Germinal center (tissue), 1 donor: ENCODE measurements at regions not wholly inside any gene's neighbourhood (a gene's known extent, or its start where the extent isn't known, plus 50 kb on each side); places are given as distances from the start of the nearest gene placed in this dataset.

Source experiments
- DNase-seq: peaks from one replicate; pipeline ENCODE4 v3.0.0; 2012; ENCODE audit warnings: mixed read lengths, low spot score

DNA sequence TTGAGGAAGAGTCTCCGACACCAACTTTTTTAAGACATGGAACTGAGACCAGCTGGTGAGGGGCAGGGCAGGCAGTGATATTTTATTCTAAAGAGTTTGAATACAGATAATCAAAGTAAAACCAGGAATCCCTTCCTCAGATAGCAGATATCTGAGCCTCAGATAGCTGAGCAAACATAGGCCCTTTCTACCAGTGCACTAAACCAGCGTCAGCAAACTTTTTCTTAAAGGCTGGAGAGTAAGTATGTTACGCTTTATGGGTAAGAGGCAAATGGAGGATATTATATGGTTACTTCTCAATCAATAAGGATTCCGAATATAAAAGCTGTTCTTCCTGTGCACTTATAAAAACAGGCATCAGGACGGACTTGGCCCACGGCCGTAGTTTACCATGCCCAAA, 73.9 kb downstream of the WNT5A start:
- no peak for DNase-seq

DNA sequence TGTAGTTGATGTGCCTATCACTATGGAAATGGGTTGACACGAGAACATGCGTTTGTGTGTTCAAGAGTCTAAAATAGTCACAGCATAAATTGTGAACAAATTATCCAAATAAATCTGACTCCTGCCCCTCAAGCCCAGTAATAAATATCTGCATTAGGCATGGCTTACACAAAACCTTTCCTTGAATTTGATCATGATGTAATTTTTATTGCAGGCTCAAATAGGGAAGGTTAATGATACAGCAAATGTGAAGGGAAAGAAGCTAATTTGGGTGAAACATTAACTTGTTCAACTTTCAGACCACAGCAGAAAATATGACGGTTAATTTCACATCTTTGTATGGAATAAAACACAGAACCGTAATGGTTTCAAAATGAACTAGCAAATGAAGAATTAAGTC, 74.6 kb downstream of the WNT5A start:
- no peak for DNase-seq

DNA sequence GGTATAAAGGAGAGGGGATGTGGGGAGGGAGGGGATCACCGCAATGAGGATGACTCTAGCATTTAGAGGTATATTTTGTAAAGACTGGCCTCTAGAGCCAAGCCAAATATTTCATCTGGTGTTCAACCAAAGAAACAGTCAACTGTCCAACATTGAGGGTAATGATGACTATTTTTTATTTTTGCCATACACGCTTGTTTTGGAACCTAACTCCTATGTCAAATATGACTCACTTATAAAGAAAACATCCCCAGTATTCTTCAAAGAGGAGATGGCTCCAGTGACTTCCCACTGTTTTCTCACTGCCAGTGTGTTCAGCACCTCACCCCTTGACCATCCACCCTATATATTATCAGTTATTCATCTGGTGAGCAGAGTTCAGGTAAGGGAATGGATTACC, 77.3 kb downstream of the WNT5A start:
- no peak for DNase-seq

DNA sequence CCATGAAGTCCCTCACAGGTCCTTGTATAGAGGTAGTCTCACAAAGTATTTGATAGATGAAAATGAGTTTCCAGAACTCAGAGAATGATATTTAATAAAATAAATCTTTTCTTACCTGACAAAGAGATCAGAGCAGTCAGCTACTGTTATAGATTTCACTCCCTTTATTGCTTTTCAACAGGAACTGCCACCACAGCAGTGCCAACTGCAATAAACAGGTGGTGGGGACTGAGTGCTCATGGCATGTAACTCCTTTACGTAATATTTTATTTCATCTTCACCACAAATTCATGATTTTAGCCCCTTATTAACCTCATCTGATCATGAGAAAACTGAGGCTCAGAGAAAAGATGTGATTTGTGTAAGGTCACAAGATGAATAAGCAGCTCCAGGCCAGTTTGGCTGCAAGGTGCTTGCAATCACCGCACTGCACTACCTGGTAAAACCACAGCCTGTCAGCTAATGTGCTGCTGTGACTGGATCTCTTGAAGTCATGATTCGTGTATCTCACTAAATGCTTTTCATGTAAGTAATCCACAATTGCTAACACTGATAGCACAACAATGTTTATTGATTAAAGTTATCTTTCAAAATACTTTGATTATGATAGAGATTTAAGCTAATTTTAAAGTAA, 78.8 kb downstream of the WNT5A start:
- no peak for DNase-seq

DNA sequence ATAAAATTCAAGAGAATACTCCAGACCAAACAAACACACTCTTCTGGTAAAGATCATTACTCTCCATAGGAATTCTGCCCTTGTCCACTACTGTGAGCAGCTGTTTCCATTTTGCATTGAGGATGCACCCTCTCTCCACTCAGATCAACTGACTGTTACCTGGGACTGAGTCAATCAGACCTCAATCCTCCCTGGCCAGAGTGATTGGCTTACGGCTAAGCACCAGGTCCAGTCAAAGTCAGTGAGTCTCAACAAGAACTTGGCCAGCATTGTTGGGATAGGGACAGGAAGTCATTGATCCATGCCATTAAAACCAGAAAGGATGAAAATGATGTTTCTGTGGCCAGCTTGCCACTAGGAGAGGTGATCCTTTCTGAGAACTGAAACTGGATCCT, 79.7 kb downstream of the WNT5A start:
- no peak for DNase-seq

DNA sequence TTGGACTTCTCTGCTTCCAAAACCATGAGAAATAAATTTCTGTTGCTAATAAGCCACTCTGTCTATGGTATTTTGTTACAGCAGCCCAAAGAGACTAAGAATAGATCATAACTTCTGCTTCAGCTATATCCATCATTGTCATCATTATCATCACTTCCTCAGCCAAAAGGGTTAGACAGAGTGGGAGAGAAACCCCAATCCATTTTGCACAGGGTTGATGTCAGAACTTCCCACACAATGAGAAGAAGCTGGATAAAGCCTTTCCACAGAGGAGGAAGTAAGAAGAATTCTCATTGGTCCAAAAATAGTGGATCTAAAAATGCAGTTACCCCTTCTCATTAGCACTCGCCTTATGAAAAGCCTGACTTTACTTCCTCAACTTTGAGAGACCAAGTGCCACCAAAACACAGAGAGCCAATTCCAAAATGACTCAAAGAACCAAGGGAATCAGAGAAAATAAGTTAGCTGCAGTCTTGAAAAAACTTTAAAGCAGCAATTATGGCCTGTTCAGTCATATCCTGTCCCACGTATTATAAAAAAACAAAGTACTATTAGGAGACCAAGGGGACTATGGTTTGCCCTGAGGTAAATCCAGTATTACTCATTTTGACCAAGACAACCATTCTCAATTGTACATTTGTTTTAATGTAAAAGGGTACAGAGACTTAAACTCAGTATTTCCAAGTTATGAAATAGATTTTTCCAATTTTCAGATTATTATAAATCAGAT, 80.2 kb downstream of the WNT5A start:
- no peak for DNase-seq

DNA sequence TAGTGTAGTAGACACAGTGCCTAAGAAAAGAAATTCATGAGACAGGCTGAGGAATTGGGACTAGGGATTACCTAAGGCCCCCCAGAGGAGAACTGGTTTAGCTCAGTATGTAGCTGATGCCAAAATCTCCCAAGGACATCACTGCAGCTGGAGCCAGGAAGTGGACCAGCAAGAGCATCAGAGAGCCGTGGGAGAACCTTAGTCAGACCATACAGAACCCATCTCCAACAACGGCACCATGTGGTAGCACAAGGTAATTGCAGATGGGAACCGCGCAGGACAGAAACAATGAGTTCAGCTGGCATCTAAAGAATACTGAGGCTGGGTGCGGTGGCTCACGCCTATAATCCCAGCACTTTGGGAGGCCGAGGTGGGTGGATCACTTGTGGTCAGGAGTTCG, 81.7 kb downstream of the WNT5A start:
- no peak for DNase-seq

DNA sequence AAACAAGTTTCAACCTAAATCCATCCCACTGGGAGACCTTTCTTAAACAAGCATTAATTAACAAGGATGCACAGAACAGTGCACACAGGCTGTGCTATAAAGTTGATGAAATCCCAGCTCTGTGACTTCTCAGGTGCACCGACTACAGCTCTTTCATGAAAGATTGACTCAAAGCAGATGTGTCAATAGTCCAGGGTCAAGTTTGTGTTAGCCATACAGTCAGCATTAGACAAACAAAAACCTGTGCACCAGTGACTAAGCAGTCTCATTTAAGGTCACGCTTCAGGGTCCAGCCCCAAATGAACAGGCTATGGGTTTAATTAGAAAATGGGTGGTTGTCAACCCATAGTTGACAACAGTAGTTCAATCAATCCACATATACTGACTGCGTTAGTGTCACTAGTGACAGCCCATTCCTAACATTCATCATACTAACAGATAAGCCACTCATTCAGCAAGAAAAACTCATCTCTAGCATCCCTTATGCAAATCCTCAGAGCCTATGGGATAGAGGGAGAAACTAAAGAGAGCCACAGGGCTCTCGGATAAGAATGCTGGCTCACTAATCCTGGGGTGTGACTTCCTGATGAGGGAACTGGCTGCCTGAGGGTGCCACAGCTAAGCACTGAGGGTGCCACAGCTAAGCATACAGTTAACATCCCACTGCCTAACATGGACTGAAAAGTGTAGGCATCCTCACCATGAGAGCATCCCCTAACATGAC, 84.1 kb downstream of the WNT5A start:
- no peak for DNase-seq

DNA sequence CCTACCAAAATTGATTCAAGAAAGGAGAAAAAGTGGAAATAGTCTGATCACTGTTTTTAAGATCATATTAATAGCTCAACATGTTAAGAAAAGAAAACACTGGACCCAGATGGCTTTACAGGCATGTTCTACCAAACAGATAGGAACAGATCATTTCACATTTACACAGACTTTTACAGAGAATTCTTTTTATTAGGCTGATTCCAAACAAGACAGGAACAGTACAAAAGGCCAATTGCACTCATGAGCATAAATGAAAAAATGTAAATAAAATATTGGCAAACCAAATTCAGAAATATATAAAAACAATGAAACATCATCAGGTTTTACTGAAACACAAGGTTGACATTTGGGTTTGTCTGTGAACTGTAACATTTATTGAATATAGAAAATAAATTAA, 106.5 kb downstream of the WNT5A start:
- no peak for DNase-seq

DNA sequence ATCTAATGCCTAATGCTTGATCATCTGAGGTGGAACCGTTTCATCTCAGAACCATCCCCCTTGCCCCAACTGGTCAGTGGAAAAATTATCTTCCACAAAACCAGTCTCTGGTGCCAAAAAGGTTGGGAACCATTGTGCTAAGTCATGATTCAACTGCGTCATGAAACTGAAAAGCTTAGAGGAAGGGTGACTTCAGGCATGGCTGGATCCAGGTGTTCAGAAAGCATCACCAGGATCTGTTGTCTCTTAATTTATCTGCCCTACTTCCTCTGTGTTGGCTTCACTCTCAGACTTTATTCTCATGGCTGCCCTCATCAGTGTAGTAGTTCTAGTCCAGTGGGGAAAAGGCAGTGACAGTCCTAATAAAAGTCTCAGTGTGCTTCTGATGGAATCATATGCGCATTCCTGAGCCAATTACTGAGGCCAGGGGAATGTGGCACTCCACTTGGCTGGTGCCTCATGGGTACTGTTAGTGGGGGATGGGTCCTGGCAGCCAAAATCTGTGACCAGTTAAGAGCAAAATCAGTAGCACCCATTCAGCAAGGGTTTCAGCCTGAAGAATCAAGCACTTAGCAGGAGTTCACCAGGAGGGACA, 110.3 kb downstream of the WNT5A start:
- peak; percentile 3 for DNase-seq

DNA sequence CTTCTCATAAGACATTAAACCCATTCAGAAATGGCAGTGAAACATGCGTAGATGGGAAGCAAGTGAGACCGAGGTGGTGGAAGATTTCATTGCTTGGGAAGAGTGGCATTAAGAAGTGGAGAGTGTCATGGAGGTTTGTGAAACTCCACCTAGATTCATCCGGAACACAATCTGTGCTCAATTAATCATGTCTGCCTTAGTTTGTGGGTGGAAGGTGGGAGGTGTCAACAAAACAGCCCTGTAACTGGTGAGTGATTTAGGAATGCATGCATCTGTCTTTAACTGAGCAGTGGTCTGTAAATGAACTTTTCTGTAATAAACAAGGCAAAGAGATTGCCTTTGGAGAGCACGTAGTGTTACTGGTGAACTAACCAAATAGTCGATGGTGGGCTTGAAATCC, 113.7 kb downstream of the WNT5A start:
- no peak for DNase-seq

DNA sequence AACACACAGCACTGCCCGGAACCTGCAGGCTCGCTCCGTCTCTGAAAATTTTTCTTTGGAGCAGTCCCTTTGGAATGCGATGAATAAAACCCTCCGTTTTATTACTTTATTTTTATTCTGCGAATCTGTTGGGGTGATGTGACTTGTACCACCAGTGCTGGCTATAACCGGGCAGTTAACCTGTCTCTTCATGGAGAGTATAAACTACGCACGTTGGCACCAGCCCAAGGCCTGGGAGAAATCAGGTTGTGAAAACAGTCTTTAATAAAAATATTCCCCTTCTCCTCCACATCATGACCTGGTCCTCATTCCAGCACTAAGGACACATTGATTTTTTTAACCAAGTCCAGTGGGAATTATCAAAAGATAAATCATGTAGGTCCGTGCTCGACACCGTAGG, 116.8 kb downstream of the WNT5A start:
- no peak for DNase-seq

DNA sequence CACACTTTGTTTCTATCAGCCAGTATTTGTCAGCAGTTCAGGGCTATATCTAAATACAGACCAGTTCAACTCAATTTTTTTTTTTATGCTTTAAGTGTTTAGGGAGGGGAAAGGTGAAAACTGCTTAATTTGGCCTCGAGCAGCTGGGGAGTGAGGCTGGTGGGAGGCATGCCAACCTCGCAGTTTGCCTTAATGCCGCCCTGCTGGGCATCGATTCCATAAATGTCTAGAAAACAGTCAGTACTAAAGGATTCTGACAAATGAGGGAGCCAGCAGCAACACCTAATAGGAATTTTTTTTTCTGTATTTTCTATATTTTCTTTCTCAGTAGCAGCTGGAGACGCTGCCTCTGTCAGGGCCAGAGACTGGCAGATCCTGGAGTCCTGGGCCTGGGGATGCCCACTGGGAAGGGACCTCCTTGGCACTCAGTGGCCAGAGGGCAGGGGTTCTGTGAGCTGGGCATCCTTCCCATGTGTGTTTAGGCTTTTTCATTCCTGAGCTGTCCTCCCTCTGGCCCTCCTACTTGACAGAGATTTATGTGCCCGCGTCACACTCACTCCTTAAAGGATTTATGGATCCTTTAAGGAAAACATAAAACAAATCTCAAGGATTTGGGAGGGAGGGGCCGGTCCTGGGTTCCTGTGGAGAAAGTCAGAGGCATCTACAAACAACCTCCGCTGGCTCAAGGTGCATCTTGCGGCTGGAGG, 117.8 kb downstream of the WNT5A start:
- no peak for DNase-seq

DNA sequence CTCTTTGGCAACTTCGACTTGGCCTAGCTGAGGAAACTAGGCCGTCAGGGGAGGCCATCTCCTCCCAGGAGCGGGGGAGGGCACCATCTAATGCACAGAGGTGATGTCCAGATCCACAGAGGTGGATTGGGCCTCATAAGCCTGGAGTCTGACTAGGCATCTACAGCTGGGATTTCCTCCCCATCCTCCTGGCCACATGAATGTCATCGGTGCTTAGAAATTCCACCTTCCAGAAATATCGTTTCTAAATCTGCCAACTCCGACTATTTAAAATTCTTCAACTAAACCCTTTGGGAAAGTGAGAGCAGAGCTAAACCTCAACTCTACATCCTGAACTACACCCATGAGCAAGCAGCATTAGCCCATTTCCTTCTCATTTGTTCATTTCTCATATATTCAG, 118.7 kb downstream of the WNT5A start:
- DNase-seq = no peak

DNA sequence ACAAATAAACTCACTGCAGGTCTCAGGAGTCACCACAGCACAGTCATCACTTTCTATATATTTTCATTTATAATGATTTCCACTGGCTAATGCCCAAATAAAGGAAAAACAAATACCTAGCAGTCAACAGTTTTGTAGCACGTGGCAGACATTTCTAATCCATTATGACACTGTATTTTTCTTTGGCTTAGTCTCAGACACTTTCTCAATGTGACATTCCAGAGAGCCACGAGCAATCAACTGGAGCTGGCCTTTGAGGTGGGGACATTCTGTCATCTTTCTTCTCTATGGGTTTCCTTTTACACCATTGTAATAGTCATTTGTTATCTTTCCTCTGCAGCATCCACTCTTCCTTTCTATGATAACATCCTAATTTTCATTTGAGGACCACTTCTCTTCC, 119.7 kb downstream of the WNT5A start:
- DNase-seq = no peak

DNA sequence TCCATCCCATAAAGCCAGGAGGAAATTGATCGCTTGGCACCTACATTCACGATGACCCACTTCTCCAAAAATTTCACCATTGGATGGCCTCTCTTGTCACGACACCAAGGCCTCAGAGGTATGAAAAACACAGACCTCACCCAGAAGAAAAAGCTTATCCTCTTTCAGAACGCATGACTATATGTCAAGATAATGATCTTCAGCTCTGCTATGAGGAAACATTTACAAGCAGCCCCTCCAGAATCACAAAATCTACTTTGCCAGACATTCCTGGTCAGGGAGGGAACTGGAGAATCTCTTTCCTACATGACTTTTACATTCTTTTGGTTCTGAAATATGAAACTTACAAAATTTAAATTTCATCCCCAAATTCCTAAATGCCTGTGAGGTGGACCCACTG, 122.7 kb downstream of the WNT5A start:
- no peak for DNase-seq

DNA sequence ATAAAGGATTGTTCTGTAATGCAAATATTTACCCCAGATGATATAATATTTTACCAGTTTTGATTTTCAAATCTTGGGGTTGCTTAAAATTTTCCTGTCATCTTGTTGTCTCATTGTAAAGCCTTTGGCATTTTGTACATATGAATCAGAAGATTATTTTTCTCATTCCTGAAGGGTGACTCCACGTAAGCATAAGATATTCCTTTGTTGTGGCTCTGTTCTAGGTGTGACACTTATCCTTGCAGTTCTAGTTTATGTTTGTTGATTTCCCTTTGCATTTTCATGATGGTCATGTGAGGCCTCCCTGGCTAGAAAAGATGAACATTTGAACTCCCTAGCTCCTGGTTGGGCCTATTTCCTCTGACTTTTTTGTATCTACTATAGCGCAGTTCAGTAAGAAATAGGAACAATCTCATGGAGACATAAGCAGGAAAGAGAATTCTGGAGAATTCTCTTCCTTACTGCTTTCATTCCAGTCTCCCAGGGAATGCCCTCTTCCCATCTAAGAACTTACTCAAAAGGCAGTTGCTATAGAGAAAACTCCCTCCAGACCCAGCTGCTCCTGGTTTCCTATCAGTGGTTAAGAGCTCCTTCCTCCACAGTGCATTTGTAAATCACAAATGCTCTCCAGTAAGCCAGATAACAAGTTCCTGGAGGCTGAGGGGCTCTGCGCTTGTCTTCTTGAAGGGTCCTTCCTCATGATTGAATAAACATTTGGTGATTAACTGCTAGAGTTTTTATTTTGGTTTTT, 124.7 kb downstream of the WNT5A start:
- no peak for DNase-seq

DNA sequence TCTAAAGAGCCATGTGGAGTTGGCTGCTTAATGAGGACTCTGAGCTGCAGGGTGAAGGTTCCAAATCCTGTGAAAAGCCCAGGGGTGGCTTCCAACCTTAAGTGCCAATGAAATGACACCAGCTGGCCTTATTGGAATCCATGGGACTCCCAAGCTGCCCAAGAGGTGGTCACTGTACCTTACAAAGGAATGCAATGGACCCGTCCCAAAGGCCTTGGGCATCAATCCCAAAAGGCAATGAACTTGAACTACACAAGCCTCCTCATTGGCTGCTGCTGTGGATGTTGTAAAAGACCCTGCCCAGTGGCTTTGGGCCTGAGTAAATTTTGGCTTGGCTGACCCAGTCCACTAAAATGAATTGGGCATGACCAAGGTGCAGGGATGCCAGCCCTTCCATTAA, 129.3 kb downstream of the WNT5A start:
- DNase-seq = no peak

DNA sequence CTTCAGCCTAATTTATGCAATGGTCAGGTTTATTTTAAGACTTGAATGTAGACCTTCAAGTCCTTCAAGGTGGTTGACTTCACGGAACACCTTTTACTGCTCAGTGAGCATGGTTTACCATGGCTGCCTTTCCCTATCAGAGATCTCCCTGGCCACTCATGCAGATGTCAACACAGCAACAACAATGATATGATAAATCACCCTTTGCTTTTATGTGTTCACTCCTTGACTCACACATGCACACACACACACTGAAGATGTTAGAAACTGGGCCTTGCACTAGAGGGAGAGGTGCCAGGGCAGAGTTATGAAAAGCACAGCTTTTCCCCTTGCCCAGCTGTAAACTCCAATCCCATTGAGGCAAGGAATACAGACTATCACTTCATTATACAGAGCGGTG, 134.4 kb downstream of the WNT5A start:
- DNase-seq = no peak

DNA sequence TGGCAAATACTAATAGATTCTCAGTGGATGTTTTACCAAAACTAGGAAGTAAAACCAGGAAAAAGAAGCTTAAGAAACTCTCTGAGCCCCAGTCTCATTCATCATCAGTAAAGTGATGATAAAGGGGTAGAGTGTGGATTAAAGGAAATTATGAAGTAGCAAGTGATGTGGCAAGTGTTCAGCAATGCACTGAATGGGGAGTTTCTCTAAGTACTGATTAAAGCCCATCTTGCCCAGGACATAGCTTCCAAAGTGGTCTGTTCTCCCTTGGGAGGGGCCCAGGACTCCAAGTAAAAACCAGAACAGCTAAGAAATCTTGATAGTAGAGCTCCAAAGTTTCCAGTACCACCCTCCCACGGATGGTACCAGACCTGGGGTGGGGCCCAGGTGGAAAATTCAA, 137.3 kb downstream of the WNT5A start:
- no peak for DNase-seq

DNA sequence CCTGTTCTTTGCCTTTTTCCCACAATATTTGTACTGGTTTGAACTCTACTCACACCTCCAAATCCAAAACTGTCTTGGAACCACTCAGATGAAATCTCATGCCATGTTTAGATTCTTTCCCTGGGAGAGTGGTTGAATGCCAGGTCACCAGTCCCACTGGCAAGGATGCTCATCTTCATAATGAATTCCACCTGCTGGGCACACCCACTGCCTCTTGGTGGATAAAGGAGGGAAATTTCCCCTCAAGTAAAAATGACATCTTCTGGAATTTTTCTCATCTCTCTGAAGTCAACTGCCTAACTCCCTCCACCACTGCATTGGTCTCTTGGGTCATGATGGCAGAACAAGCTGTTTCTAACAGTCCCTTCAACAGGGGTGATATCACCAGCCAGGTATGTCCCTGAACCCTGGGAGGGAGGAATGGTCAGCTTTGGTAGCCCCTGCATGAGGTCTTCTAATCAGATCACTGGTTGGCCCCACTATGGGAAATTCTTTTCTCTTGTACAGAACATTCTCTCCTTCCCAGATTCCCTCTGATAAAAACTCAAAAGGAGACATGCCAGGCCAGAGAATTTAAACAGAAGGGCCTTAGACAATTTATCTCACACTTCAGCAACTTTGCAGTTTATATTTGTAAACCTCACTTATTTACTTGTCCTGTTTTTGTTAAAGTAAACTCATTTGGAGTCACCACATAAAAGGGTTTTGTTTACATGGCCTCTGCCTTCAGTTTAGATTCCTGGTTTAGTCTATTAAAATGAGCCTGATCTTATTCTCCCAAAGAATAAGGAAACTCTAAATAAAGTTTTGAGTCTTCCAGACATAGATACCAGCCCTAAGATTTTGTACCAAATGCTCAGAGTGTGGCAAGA, 143.4 kb downstream of the WNT5A start:
- DNase-seq = no peak
